ENCODE measurements at regions not wholly inside any gene's neighbourhood (a gene's known extent, or its start where the extent isn't known, plus 50 kb on each side); places are given as distances from the start of the nearest gene placed in this dataset.
A peak's percentile ranks its signal among the peaks of the same experiment; 100 is the strongest.

GRCh38 chr11:104661901-104662300 is 236.4 kb downstream of the CASP12 start:
- DNase-seq (ENCODE audit: low read depth in 4 of 4, low spot score in 3 of 4), result no peak

- DNase-seq (ENCODE audit: low read depth in 4 of 4, low spot score in 3 of 4), result no peak
Observed at GRCh38 chr11:104661471-104661870, 236.8 kb downstream of the CASP12 start.

GRCh38 chr11:104658177-104658576 is 240.1 kb downstream of the CASP12 start:
- DNase-seq (ENCODE audit: low read depth in 4 of 4, low spot score in 3 of 4), result no peak

- DNase-seq (ENCODE audit: low read depth in 4 of 4, low spot score in 3 of 4), result no peak
Observed at GRCh38 chr11:104657083-104657482, 241.2 kb downstream of the CASP12 start.

- no peak for DNase-seq (ENCODE audit: low read depth in 4 of 4, low spot score in 3 of 4)
Observed at GRCh38 chr11:104655066-104655465, 243.2 kb downstream of the CASP12 start.

- no peak for DNase-seq (ENCODE audit: low read depth in 4 of 4, low spot score in 3 of 4)
Observed at GRCh38 chr11:104654181-104654813, 244.0 kb downstream of the CASP12 start.

GRCh38 chr11:104653407-104653806 is 244.9 kb downstream of the CASP12 start:
- DNase-seq (ENCODE audit: low read depth in 4 of 4, low spot score in 3 of 4), result no peak

- no peak for DNase-seq (ENCODE audit: low read depth in 4 of 4, low spot score in 3 of 4)
Observed at GRCh38 chr11:104652996-104653395, 245.3 kb downstream of the CASP12 start.

- no peak for DNase-seq (ENCODE audit: low read depth in 4 of 4, low spot score in 3 of 4)
Observed at GRCh38 chr11:104650234-104650633, 248.0 kb downstream of the CASP12 start.

- DNase-seq (ENCODE audit: low read depth in 4 of 4, low spot score in 3 of 4), result no peak
Observed at GRCh38 chr11:104649002-104649401, 249.3 kb downstream of the CASP12 start.

GRCh38 chr11:104645261-104646222 is 252.7 kb downstream of the CASP12 start:
- peak; percentile 5 to 50 (median 26) for DNase-seq (ENCODE audit: low read depth in 4 of 4, low spot score in 3 of 4)

GRCh38 chr11:104637662-104638170 is 260.5 kb downstream of the CASP12 start:
- DNase-seq (ENCODE audit: low read depth in 4 of 4, low spot score in 3 of 4), result no peak

GRCh38 chr11:104633226-104633625 is 265.0 kb downstream of the CASP12 start:
- no peak for DNase-seq (ENCODE audit: low read depth in 4 of 4, low spot score in 3 of 4)

- no peak for DNase-seq (ENCODE audit: low read depth in 4 of 4, low spot score in 3 of 4)
Observed at GRCh38 chr11:104630352-104630751, 267.9 kb downstream of the CASP12 start.

GRCh38 chr11:104625246-104625645 is 273.0 kb downstream of the CASP12 start:
- DNase-seq (ENCODE audit: low read depth in 4 of 4, low spot score in 3 of 4), result no peak

- DNase-seq (ENCODE audit: low read depth in 4 of 4, low spot score in 3 of 4), result no peak
Observed at GRCh38 chr11:104624021-104624420, 274.2 kb downstream of the CASP12 start.

GRCh38 chr11:104623518-104623917 is 274.7 kb downstream of the CASP12 start:
- DNase-seq (ENCODE audit: low read depth in 4 of 4, low spot score in 3 of 4), result no peak

GRCh38 chr11:104620991-104621390 is 277.3 kb downstream of the CASP12 start:
- DNase-seq (ENCODE audit: low read depth in 4 of 4, low spot score in 3 of 4), result no peak

- DNase-seq (ENCODE audit: low read depth in 4 of 4, low spot score in 3 of 4), result no peak
Observed at GRCh38 chr11:104619751-104620150, 278.5 kb downstream of the CASP12 start.

- no peak for DNase-seq (ENCODE audit: low read depth in 4 of 4, low spot score in 3 of 4)
Observed at GRCh38 chr11:104618954-104619353, 279.3 kb downstream of the CASP12 start.

GRCh38 chr11:104614961-104615360 is 283.3 kb downstream of the CASP12 start:
- DNase-seq (ENCODE audit: low read depth in 4 of 4, low spot score in 3 of 4), result no peak

Measured in left renal pelvis (tissue), 4 donors.